ENCODE measurements at regions not wholly inside any gene's neighbourhood (a gene's known extent, or its start where the extent isn't known, plus 50 kb on each side); places are given as distances from the start of the nearest gene placed in this dataset.

DNA sequence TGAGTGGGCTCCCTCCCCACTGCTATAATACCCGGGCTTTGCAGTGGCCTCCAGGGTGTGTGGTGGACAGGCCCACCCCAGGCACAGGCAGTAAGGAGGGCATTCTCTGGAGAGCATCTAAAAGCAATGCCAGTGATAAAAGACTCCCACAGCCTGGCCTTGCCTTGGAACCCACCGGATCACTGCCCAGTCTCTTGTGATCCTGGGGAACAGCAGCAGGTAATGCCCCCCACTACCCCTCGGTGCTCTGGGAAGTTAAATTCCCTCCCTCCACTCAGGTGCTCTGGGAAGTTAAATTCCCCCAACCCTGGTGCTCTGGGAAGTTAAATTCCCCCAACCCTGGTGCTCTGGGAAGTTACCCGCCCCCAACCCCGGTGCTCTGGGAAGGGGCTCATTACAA, 565.2 kb downstream of the TCERG1L start:
- H3K4me1 ChIP-seq: no peaks in the 10 kb centered on the region
- H3K4me3 ChIP-seq: no peak overlapping the region
- no peak overlapping the region for H3K27ac ChIP-seq
- TF ChIP-seq, protein P1, sequence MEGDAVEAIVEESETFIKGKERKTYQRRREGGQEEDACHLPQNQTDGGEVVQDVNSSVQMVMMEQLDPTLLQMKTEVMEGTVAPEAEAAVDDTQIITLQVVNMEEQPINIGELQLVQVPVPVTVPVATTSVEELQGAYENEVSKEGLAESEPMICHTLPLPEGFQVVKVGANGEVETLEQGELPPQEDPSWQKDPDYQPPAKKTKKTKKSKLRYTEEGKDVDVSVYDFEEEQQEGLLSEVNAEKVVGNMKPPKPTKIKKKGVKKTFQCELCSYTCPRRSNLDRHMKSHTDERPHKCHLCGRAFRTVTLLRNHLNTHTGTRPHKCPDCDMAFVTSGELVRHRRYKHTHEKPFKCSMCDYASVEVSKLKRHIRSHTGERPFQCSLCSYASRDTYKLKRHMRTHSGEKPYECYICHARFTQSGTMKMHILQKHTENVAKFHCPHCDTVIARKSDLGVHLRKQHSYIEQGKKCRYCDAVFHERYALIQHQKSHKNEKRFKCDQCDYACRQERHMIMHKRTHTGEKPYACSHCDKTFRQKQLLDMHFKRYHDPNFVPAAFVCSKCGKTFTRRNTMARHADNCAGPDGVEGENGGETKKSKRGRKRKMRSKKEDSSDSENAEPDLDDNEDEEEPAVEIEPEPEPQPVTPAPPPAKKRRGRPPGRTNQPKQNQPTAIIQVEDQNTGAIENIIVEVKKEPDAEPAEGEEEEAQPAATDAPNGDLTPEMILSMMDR (IDR thresholded peaks at IDR 0.05): no peak
- no peak for TF ChIP-seq POLR2A (IDR thresholded peaks at IDR 0.05)
- no peaks in the 10 kb centered on the region for H3K36me3 ChIP-seq
- DNase-seq: no peak
- no peaks in the 10 kb centered on the region for H3K9me3 ChIP-seq
- no peaks in the 10 kb centered on the region for H3K27me3 ChIP-seq
- intact Hi-C loops (cut with DNase I; ENCODE audit: low total_unique reads): no loop called here

DNA sequence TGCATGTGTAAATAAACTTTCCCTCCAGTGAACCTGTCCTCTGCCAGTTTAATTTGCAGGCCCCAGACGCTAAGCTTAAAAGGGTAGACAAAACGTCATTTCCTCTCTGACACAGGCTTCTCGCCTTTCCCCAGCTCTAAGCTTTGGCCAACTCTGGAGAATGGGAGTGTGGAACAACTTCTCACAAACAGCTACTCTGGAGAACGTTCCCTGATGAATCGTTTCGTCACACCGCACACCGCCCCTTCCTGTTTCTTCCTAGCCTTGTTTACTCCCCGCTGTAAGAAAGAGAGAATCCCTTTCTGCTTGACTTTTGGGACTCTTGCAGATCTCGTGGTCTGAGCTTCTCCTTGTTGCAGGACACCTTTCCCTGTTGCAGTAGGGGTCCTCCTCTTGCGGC, 564.2 kb downstream of the TCERG1L start:
- Histone ChIP-seq H3K27ac (no peak overlapping the region), H3K27me3 (no peaks in the 10 kb centered on the region), H3K9me3 (no peaks in the 10 kb centered on the region), H3K4me1 (no peaks in the 10 kb centered on the region), H3K36me3 (no peaks in the 10 kb centered on the region), H3K4me3 (no peak overlapping the region)
- DNase-seq: no peak
- intact Hi-C loops (cut with DNase I; ENCODE audit: low total_unique reads): no loop called here
- TF ChIP-seq POLR2A (IDR thresholded peaks at IDR 0.05): no peak
- TF ChIP-seq, protein P1 (IDR thresholded peaks at IDR 0.05): no peak

DNA sequence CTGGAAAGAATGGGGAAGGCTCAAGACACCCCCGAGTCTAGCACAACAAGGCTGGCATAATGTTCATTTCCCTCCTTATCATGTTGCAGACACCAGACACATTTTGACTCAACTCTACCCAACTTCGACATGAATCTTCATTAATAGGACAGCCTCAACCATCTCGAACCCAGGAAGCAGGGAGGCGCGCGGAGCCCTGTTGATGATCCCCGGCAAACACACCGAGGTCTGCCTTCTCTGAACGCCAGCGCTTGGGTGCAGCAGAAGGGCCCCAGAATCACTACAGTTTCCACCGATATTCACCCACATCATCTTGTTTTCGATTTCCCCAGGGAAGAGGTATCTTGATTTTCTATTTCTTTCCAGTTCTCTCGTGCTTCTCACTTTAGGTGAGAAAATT, 563.6 kb downstream of the TCERG1L start:
- H3K4me1 ChIP-seq: no peaks in the 10 kb centered on the region
- DNase-seq: no peak
- no peaks in the 10 kb centered on the region for H3K36me3 ChIP-seq
- intact Hi-C loops (cut with DNase I; ENCODE audit: low total_unique reads): no loop called here
- H3K27ac ChIP-seq: no peak overlapping the region
- no peak overlapping the region for H3K4me3 ChIP-seq
- H3K9me3 ChIP-seq: no peaks in the 10 kb centered on the region
- no peak for TF ChIP-seq POLR2A (IDR thresholded peaks at IDR 0.05)
- TF ChIP-seq, protein P1 (IDR thresholded peaks at IDR 0.05): no peak
- no peaks in the 10 kb centered on the region for H3K27me3 ChIP-seq

DNA sequence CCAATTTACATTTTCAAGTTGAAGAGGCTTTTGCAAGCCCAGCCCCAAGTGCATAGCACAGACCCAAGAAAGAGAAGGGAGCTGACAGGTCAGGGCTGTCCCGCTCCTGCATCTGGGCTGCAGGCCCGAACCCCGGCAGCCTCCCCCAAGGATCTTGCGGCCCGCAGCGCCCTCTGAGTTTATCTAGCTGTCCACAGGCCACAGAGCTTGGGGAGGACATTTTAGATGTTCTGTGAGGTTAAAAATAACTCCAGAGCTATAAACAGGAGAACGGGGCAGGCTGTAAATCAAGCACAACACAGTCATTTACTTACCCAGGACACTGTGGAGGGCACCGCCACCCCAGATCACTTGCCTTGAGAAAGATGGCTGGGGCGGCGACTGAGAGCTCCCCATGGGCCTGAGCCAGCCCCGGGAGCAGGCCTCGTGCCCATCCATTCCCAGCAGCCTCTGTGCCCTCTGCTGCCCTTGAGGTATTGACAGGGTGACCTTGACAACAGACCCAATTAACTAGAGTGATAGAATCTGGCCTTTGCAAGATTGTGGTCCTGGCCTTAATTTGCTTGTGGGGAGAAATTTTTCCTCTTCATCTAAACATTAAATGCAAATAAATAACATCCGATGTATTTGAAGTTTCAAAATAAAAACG, 563.0 kb downstream of the TCERG1L start:
- no peaks in the 10 kb centered on the region for H3K4me1 ChIP-seq
- intact Hi-C loops (cut with DNase I; ENCODE audit: low total_unique reads): no loop called here
- H3K27ac ChIP-seq: no peak overlapping the region
- H3K36me3 ChIP-seq: no peaks in the 10 kb centered on the region
- H3K4me3 ChIP-seq: no peak overlapping the region
- no peaks in the 10 kb centered on the region for H3K27me3 ChIP-seq
- H3K9me3 ChIP-seq: no peaks in the 10 kb centered on the region
- TF ChIP-seq, protein P1 (IDR thresholded peaks at IDR 0.05): no peak
- no peak for TF ChIP-seq POLR2A (IDR thresholded peaks at IDR 0.05)
- DNase-seq: peak in 1 of 2 donors; percentile 1

DNA sequence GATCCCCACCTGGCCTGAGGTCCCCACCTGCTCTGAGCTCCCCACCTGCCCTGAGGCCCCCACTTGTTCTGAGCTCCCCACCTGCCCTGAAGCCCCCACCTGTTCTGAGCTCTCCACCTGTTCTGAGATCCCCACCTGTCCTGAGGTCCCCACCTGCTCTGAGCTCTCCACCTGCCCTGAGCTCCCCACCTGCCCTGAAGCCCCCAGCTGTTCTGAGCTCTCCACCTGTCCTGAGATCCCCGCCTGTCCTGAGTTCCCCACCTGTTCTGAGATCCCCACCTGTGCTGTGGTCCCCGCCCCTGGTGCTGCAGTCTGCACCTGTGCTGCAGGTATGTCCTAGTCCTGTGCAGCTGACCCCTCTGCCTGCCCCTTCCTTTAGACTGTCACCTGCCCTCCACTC, 561.6 kb downstream of the TCERG1L start:
- intact Hi-C loops (cut with DNase I; ENCODE audit: low total_unique reads): no loop called here
- no peak overlapping the region for H3K27ac ChIP-seq
- no peaks in the 10 kb centered on the region for H3K4me1 ChIP-seq
- no peaks in the 10 kb centered on the region for H3K27me3 ChIP-seq
- TF ChIP-seq, protein P1 (IDR thresholded peaks at IDR 0.05): no peak
- TF ChIP-seq POLR2A (IDR thresholded peaks at IDR 0.05): no peak
- peak in 1 of 2 donors; percentile 4 for DNase-seq
- H3K4me3 ChIP-seq: no peak overlapping the region
- H3K36me3 ChIP-seq: no peaks in the 10 kb centered on the region
- no peaks in the 10 kb centered on the region for H3K9me3 ChIP-seq
